SK-N-SH (cell line): ENCODE measurements at regions not wholly inside any gene's neighbourhood (a gene's known extent, or its start where the extent isn't known, plus 50 kb on each side); places are given as distances from the start of the nearest gene placed in this dataset.

ENCODE experiments used
- CTCF ChIA-PET: fragments of 300-600, 350-600 bp; formaldehyde crosslinking; extraction: SDS; loops from one replicate; lab custom pipeline; 2021; lab: Yijun Ruan, JAX
- POLR2A ChIA-PET: fragments of 350-600 bp; sonication (Branson Sonifier 250); formaldehyde crosslinking; extraction: SDS; loops from one replicate; lab custom pipeline; 2020; ENCODE audit warnings: antibody characterized with exemption, inconsistent platforms; lab: Yijun Ruan, JAX
- DNase-seq: peaks from one replicate; pipeline ENCODE4 v3.0.0; 2012
- H2AFZ ChIP-seq: fragments of 200-600 bp; sonication (generic); 2 replicates; pipeline ENCODE4 v1.8.1; 2016; ENCODE audit warnings: antibody characterized with exemption, mild to moderate bottlenecking, low read depth
- H3F3A ChIP-seq: fragments of 200-600 bp; sonication (generic); replicated peaks from 2 replicates; pipeline ENCODE3; 2016; ENCODE audit warnings: antibody characterized with exemption, mild to moderate bottlenecking; ENCODE audit not compliant: insufficient read depth
- H3K27ac ChIP-seq, 2 experiments: fragments of 200-500 bp in 1 of 2; fragments of 200-600 bp in 1 of 2; sonication (Bioruptor generic) in 1 of 2; sonication (generic), shearing (Covaris generic) in 1 of 2; 2 replicates each; pipeline versions ENCODE4 v1.5.1 to v1.6.1; 2014 to 2016; ENCODE audit warnings: low read depth in 2 of 2, inconsistent platforms in 1 of 2, low read length in 1 of 2, mild to moderate bottlenecking in 1 of 2, mixed read lengths in 1 of 2
- H3K27me3 ChIP-seq: fragments of 200-600 bp; sonication (generic), shearing (Covaris generic); 2 replicates; pipeline ENCODE4 v1.6.1; 2016; ENCODE audit warnings: mixed run types; ENCODE audit not compliant: insufficient read depth
- H3K36me3 ChIP-seq, 2 experiments: fragments of 200-500 bp in 1 of 2; fragments of 200-600 bp in 1 of 2; sonication (Bioruptor generic) in 1 of 2; sonication (generic) in 1 of 2; replicated peaks in 1 of 2; 2 replicates each; pipeline versions ENCODE3 to v1.5.1; 2014 to 2016; ENCODE audit warnings: low read length in 1 of 2, mild to moderate bottlenecking in 1 of 2; ENCODE audit not compliant: insufficient read depth in 2 of 2, control insufficient read depth in 1 of 2
- H3K4me1 ChIP-seq, 2 experiments: fragments of 200-500 bp in 1 of 2; fragments of 200-600 bp in 1 of 2; sonication (Bioruptor generic) in 1 of 2; sonication (generic), shearing (Covaris generic) in 1 of 2; 2 replicates each; pipeline versions ENCODE4 v1.5.1 to v1.6.1; 2014 to 2016; ENCODE audit warnings: low read depth in 1 of 2, low read length in 1 of 2, mixed run types in 1 of 2; ENCODE audit not compliant: insufficient read depth in 2 of 2, control insufficient read depth in 1 of 2
- H3K4me2 ChIP-seq: fragments of 200-600 bp; sonication (generic), shearing (Covaris generic); 2 replicates; pipeline ENCODE4 v1.6.1; 2017; ENCODE audit warnings: mixed run types
- H3K4me3 ChIP-seq, 2 experiments: fragments of 200-500 bp in 1 of 2; fragments of 200-600 bp in 1 of 2; sonication (Bioruptor generic) in 1 of 2; sonication (generic), shearing (Covaris generic) in 1 of 2; 2 replicates each; pipeline versions ENCODE4 v1.5.1 to v1.8.1; 2014 to 2016; ENCODE audit warnings: low read depth in 2 of 2, inconsistent platforms in 1 of 2, low read length in 1 of 2, mild to moderate bottlenecking in 1 of 2, mixed read lengths in 1 of 2, moderate library complexity in 1 of 2
- H3K79me2 ChIP-seq: fragments of 200-600 bp; sonication (generic); 2 replicates; pipeline ENCODE4 v1.8.1; 2017; ENCODE audit warnings: mild to moderate bottlenecking; ENCODE audit not compliant: insufficient read depth
- H3K9ac ChIP-seq: fragments of 200-600 bp; sonication (generic); 2 replicates; pipeline ENCODE4 v1.6.1; 2017; ENCODE audit warnings: mixed run types
- H3K9me2 ChIP-seq: fragments of 200-600 bp; sonication (generic); 2 replicates; pipeline ENCODE4 v1.6.1; 2017; ENCODE audit warnings: mixed run types
- H3K9me3 ChIP-seq: fragments of 200-600 bp; sonication (generic); 2 replicates; pipeline ENCODE4 v1.6.1; 2017; ENCODE audit warnings: mixed run types, mild to moderate bottlenecking, moderate library complexity
- H4K20me1 ChIP-seq: fragments of 200-600 bp; sonication (generic); 2 replicates; pipeline ENCODE4 v1.6.1; 2017; ENCODE audit warnings: mild to moderate bottlenecking, mixed run types; ENCODE audit not compliant: insufficient read depth
- ELF1 ChIP-seq: IDR thresholded peaks from 2 replicates; pipeline ENCODE4 v1.4.0; 2012
- EP300 ChIP-seq, 2 experiments: IDR thresholded peaks; 2 replicates each; pipeline versions ENCODE4 v1.4.0 to v1.6.1; 2012; ENCODE audit warnings: borderline replicate concordance in 1 of 2, low read depth in 1 of 2, low read length in 1 of 2
- FOSL2 ChIP-seq: IDR thresholded peaks from 2 replicates; pipeline ENCODE4 v1.4.0; 2012; ENCODE audit warnings: low read depth, mild to moderate bottlenecking, moderate library complexity, borderline replicate concordance
- FOXJ3 ChIP-seq: sonication (generic); formaldehyde crosslinking; IDR thresholded peaks from 2 replicates; pipeline ENCODE4 v1.5.1; 2020; ENCODE audit warnings: mild to moderate bottlenecking, missing genetic modification reagents
- GATA2 ChIP-seq: sonication (generic); formaldehyde crosslinking; IDR thresholded peaks from 2 replicates; pipeline ENCODE4 v1.5.0; 2020; ENCODE audit warnings: mild to moderate bottlenecking, missing genetic modification reagents
- JUND ChIP-seq: IDR thresholded peaks from 2 replicates; pipeline ENCODE4 v1.4.0; 2012
- MEF2A ChIP-seq: IDR thresholded peaks from 2 replicates; pipeline ENCODE4 v1.4.0; 2012; ENCODE audit warnings: low read depth, borderline replicate concordance
- POLR2AphosphoS5 ChIP-seq: IDR thresholded peaks from 2 replicates; pipeline ENCODE4 v1.6.1; 2012; ENCODE audit warnings: low read depth, low read length
- RCOR1 ChIP-seq: fragments of 150-350 bp; IDR thresholded peaks from 2 replicates; pipeline ENCODE4 v1.6.1; 2017; ENCODE audit warnings: antibody characterized with exemption, low read length
- RXRA ChIP-seq: IDR thresholded peaks from 2 replicates; pipeline ENCODE4 v1.4.0; 2012; ENCODE audit warnings: low read depth, mild to moderate bottlenecking, borderline replicate concordance
- SIN3A ChIP-seq: IDR thresholded peaks from 2 replicates; pipeline ENCODE4 v1.6.1; 2012; ENCODE audit warnings: low read depth, mild to moderate bottlenecking, low read length, moderate library complexity, borderline replicate concordance
- TAF1 ChIP-seq: IDR thresholded peaks from 2 replicates; pipeline ENCODE4 v1.6.1; 2012; ENCODE audit warnings: low read depth, mild to moderate bottlenecking, low read length, moderate library complexity, borderline replicate concordance
- YY1 ChIP-seq: IDR thresholded peaks from 2 replicates; pipeline ENCODE4 v1.4.0; 2012; ENCODE audit warnings: low read depth, mild to moderate bottlenecking
- WGBS: methylation state at CpG from one replicate; pipeline ENCODE4 v1.1.6; 2017; ENCODE audit warnings: low lambda C conversion rate; 5-methylcytosine and 5-hydroxymethylcytosine counted together
- TF ChIP-seq, protein P1 (sequence below): IDR thresholded peaks from 2 replicates; pipeline ENCODE4 v1.4.0; 2012; ENCODE audit warnings: low read depth
- TF ChIP-seq, protein P2 (sequence below): IDR thresholded peaks from 2 replicates; pipeline ENCODE4 v1.4.0; 2012; ENCODE audit warnings: low read depth, borderline replicate concordance
- TF ChIP-seq, protein P3 (sequence below): IDR thresholded peaks from 2 replicates; pipeline ENCODE4; 2012
- TF ChIP-seq, protein P4 (sequence below): IDR thresholded peaks from 2 replicates; pipeline ENCODE4 v1.6.1; 2012; ENCODE audit warnings: mild to moderate bottlenecking, low read depth, low read length, moderate library complexity
- TF ChIP-seq, protein P5 (sequence below): fragments of 150-350 bp; IDR thresholded peaks from 2 replicates; pipeline ENCODE4 v1.6.1; 2017; ENCODE audit warnings: antibody characterized with exemption, low read length, low read depth, borderline replicate concordance
- TF ChIP-seq, protein P6 (sequence below): fragments of 200-600 bp; sonication (generic); IDR thresholded peaks from 2 replicates; pipeline ENCODE4 v1.6.1; 2017; ENCODE audit warnings: antibody characterized with exemption, mild to moderate bottlenecking, moderate library complexity

DNA sequence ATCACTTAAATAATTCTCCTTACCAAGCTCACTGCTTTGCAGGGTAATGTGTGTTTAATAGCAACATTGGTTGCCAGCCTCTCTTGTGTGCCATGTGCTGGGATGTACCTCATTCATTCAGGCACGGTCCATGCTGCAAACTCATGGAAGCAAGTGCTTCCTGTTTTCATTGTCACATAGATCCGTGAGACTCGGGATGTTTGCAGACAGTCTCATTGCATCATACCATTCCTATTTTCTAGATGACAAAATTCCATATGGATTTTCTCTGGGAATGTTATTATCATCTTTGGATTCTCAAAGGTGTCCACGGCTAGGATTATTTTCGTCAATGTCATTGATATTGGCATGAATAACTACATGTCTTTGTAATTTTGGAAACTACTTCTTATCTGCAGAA lies 60.0 kb upstream of the HDAC4 start:
- CTCF ChIA-PET: no interaction called here
- peaks cover 0 to 2% of the 10 kb centered on the region in 2 experiments; a peak in 1 of 4 replicates for H3K4me1 ChIP-seq
- 43% methylated on average over 5 of the region's 5 CpGs for WGBS
- no peaks in the 10 kb centered on the region for H3K79me2 ChIP-seq
- H3K9ac ChIP-seq: no peak overlapping the region
- no peaks in the 10 kb centered on the region for H3K36me3 ChIP-seq
- no peak for DNase-seq
- H2AFZ ChIP-seq: no peak overlapping the region
- POLR2A ChIA-PET: no interaction called here
- no peak for TF ChIP-seq YY1
- TF ChIP-seq MEF2A: no peak
- TF ChIP-seq FOXJ3 (CRISPR knock-in tag): no peak
- no peak for TF ChIP-seq EP300 (IDR thresholded peaks at IDR 0.05; ENCODE audit: borderline replicate concordance in 1 of 2, low read depth in 1 of 2, low read length in 1 of 2)
- TF ChIP-seq, protein P1, sequence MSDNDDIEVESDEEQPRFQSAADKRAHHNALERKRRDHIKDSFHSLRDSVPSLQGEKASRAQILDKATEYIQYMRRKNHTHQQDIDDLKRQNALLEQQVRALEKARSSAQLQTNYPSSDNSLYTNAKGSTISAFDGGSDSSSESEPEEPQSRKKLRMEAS: no peak
- no peak for TF ChIP-seq RXRA
- TF ChIP-seq, protein P2, sequence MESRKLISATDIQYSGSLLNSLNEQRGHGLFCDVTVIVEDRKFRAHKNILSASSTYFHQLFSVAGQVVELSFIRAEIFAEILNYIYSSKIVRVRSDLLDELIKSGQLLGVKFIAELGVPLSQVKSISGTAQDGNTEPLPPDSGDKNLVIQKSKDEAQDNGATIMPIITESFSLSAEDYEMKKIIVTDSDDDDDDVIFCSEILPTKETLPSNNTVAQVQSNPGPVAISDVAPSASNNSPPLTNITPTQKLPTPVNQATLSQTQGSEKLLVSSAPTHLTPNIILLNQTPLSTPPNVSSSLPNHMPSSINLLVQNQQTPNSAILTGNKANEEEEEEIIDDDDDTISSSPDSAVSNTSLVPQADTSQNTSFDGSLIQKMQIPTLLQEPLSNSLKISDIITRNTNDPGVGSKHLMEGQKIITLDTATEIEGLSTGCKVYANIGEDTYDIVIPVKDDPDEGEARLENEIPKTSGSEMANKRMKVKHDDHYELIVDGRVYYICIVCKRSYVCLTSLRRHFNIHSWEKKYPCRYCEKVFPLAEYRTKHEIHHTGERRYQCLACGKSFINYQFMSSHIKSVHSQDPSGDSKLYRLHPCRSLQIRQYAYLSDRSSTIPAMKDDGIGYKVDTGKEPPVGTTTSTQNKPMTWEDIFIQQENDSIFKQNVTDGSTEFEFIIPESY: no peak
- no peak for TF ChIP-seq SIN3A
- no peak for TF ChIP-seq GATA2
- H3K4me3 ChIP-seq: no peak overlapping the region
- no peaks in the 10 kb centered on the region for H4K20me1 ChIP-seq
- H3K27ac ChIP-seq: no peak overlapping the region
- no peaks in the 10 kb centered on the region for H3K27me3 ChIP-seq
- H3K4me2 ChIP-seq: no peak overlapping the region
- no peaks in the 10 kb centered on the region for H3K9me2 ChIP-seq
- H3K9me3 ChIP-seq: no peaks in the 10 kb centered on the region
- H3F3A ChIP-seq: no peaks in the 10 kb centered on the region

DNA sequence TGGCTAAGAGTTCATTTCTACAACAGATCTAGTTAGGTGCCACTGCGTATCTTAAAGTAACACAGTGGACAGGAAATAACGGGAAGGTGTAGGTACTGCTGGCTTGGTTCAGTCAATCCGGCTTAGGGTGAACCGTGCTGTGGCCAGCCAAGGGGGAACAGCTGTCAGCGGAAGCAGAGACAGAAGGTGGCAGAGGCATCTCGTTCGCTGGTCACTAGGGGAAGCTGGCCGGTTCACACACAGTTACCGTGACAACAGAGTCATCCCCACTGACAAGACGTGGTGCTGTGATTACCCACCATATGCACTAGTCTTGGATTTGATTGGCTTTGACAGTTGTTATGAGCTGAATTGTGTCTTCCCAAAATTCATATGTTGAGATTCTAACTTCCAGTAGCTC lies 58.8 kb upstream of the HDAC4 start:
- CTCF ChIA-PET: no interaction called here
- Histone ChIP-seq H3K79me2 (no peaks in the 10 kb centered on the region), H3K4me2 (no peak overlapping the region), H3K36me3 (no peaks in the 10 kb centered on the region), H2AFZ (no peak overlapping the region), H3K27me3 (no peaks in the 10 kb centered on the region), H3K9me2 (no peaks in the 10 kb centered on the region), H3K4me3 (no peak overlapping the region), H4K20me1 (no peaks in the 10 kb centered on the region), H3K9ac (no peak overlapping the region), H3K27ac (no peak overlapping the region), H3F3A (no peaks in the 10 kb centered on the region), H3K9me3 (no peaks in the 10 kb centered on the region), H3K4me1 (no peaks in the 10 kb centered on the region; a peak in 1 of 4 replicates)
- no peak for DNase-seq
- POLR2A ChIA-PET: no interaction called here
- 58% methylated on average over 10 of the region's 10 CpGs for WGBS
- TF ChIP-seq FOXJ3 (CRISPR knock-in tag): no peak
- TF ChIP-seq, protein P3, sequence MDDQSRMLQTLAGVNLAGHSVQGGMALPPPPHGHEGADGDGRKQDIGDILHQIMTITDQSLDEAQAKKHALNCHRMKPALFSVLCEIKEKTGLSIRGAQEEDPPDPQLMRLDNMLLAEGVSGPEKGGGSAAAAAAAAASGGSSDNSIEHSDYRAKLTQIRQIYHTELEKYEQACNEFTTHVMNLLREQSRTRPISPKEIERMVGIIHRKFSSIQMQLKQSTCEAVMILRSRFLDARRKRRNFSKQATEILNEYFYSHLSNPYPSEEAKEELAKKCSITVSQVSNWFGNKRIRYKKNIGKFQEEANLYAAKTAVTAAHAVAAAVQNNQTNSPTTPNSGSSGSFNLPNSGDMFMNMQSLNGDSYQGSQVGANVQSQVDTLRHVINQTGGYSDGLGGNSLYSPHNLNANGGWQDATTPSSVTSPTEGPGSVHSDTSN: no peak
- no peak for TF ChIP-seq POLR2AphosphoS5
- no peak for TF ChIP-seq TAF1
- TF ChIP-seq, protein P4, sequence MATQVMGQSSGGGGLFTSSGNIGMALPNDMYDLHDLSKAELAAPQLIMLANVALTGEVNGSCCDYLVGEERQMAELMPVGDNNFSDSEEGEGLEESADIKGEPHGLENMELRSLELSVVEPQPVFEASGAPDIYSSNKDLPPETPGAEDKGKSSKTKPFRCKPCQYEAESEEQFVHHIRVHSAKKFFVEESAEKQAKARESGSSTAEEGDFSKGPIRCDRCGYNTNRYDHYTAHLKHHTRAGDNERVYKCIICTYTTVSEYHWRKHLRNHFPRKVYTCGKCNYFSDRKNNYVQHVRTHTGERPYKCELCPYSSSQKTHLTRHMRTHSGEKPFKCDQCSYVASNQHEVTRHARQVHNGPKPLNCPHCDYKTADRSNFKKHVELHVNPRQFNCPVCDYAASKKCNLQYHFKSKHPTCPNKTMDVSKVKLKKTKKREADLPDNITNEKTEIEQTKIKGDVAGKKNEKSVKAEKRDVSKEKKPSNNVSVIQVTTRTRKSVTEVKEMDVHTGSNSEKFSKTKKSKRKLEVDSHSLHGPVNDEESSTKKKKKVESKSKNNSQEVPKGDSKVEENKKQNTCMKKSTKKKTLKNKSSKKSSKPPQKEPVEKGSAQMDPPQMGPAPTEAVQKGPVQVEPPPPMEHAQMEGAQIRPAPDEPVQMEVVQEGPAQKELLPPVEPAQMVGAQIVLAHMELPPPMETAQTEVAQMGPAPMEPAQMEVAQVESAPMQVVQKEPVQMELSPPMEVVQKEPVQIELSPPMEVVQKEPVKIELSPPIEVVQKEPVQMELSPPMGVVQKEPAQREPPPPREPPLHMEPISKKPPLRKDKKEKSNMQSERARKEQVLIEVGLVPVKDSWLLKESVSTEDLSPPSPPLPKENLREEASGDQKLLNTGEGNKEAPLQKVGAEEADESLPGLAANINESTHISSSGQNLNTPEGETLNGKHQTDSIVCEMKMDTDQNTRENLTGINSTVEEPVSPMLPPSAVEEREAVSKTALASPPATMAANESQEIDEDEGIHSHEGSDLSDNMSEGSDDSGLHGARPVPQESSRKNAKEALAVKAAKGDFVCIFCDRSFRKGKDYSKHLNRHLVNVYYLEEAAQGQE: no peak
- TF ChIP-seq, protein P5, sequence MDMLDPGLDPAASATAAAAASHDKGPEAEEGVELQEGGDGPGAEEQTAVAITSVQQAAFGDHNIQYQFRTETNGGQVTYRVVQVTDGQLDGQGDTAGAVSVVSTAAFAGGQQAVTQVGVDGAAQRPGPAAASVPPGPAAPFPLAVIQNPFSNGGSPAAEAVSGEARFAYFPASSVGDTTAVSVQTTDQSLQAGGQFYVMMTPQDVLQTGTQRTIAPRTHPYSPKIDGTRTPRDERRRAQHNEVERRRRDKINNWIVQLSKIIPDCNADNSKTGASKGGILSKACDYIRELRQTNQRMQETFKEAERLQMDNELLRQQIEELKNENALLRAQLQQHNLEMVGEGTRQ: no peak
- TF ChIP-seq, protein P6, sequence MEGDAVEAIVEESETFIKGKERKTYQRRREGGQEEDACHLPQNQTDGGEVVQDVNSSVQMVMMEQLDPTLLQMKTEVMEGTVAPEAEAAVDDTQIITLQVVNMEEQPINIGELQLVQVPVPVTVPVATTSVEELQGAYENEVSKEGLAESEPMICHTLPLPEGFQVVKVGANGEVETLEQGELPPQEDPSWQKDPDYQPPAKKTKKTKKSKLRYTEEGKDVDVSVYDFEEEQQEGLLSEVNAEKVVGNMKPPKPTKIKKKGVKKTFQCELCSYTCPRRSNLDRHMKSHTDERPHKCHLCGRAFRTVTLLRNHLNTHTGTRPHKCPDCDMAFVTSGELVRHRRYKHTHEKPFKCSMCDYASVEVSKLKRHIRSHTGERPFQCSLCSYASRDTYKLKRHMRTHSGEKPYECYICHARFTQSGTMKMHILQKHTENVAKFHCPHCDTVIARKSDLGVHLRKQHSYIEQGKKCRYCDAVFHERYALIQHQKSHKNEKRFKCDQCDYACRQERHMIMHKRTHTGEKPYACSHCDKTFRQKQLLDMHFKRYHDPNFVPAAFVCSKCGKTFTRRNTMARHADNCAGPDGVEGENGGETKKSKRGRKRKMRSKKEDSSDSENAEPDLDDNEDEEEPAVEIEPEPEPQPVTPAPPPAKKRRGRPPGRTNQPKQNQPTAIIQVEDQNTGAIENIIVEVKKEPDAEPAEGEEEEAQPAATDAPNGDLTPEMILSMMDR: no peak
- TF ChIP-seq RCOR1: no peak
- no peak for TF ChIP-seq FOSL2
- no peak for TF ChIP-seq JUND
- TF ChIP-seq ELF1: no peak
- TF ChIP-seq MEF2A: no peak
- TF ChIP-seq RXRA: no peak
- no peak for TF ChIP-seq GATA2
- TF ChIP-seq EP300 (IDR thresholded peaks at IDR 0.05; ENCODE audit: borderline replicate concordance in 1 of 2, low read depth in 1 of 2, low read length in 1 of 2): no peak
